DND-41 (cell line): ENCODE measurements at regions not wholly inside any gene's neighbourhood (a gene's known extent, or its start where the extent isn't known, plus 50 kb on each side); places are given as distances from the start of the nearest gene placed in this dataset.

Experiments
- ATAC-seq: fragments of 200-7000 bp; cut with Tn5 transposase; 3 replicates; pipeline ENCODE4 v1.9.1; 2021; ENCODE audit warnings: low read depth; ENCODE audit not compliant: insufficient read depth
- DNase-seq: peaks from one replicate; pipeline ENCODE4 v3.0.0-alpha.2; 2020
- H2AFZ ChIP-seq: 2 replicates; pipeline ENCODE4 v1.6.0; 2012; ENCODE audit warnings: low read depth, low read length
- H3K27ac ChIP-seq: 2 replicates; pipeline ENCODE4 v1.5.1; 2012; ENCODE audit warnings: low read length, inconsistent platforms
- H3K27me3 ChIP-seq: fragments of 200-600 bp; sonication (generic); 2 replicates; pipeline ENCODE4 v1.6.0; 2012; ENCODE audit warnings: low read length, mild to moderate bottlenecking, inconsistent platforms; ENCODE audit not compliant: insufficient read depth, poor library complexity
- H3K36me3 ChIP-seq: 2 replicates; pipeline ENCODE4 v1.5.1; 2012; ENCODE audit warnings: low read length, inconsistent platforms; ENCODE audit not compliant: insufficient read depth
- H3K4me1 ChIP-seq: 2 replicates; pipeline ENCODE4 v1.5.1; 2012; ENCODE audit warnings: mild to moderate bottlenecking, low read length; ENCODE audit not compliant: insufficient read depth
- H3K4me2 ChIP-seq: 2 replicates; pipeline ENCODE4 v1.6.0; 2012; ENCODE audit warnings: mild to moderate bottlenecking, moderate library complexity, low read length, inconsistent platforms; ENCODE audit not compliant: insufficient read depth
- H3K4me3 ChIP-seq, 2 experiments: fragments of 200-600 bp in 1 of 2; shearing (Covaris generic) in 1 of 2; 2 replicates each; pipeline ENCODE4 v1.5.1; 2012 to 2016; ENCODE audit warnings: inconsistent platforms in 2 of 2, low read length in 2 of 2, mild to moderate bottlenecking in 2 of 2, low read depth in 1 of 2, moderate library complexity in 1 of 2
- H3K79me2 ChIP-seq: 2 replicates; pipeline ENCODE4 v1.6.0; 2012; ENCODE audit warnings: low read length, inconsistent platforms; ENCODE audit not compliant: insufficient read depth
- H3K9ac ChIP-seq: 2 replicates; pipeline ENCODE4 v1.6.0; 2012; ENCODE audit warnings: low read depth, mild to moderate bottlenecking, inconsistent platforms, low read length, moderate library complexity
- H3K9me3 ChIP-seq: 2 replicates; pipeline ENCODE4 v1.5.1; 2012; ENCODE audit warnings: low read length, moderate library complexity, mild to moderate bottlenecking, inconsistent platforms; ENCODE audit not compliant: insufficient read depth, severe bottlenecking
- H4K20me1 ChIP-seq: 2 replicates; pipeline ENCODE4 v1.6.0; 2012; ENCODE audit warnings: low read length; ENCODE audit not compliant: insufficient read depth
- EZH2 ChIP-seq: IDR thresholded peaks from 3 replicates; pipeline ENCODE4 v1.6.1; 2012; ENCODE audit warnings: borderline replicate concordance, low read depth, mild to moderate bottlenecking, moderate library complexity, low read length, inconsistent platforms; ENCODE audit not compliant: severe bottlenecking
- TF ChIP-seq, protein P1 (sequence below): IDR thresholded peaks from 2 replicates; pipeline ENCODE4 v1.5.1; 2012; ENCODE audit warnings: borderline replicate concordance, low read length, moderate library complexity, mild to moderate bottlenecking; ENCODE audit not compliant: poor library complexity, severe bottlenecking; ENCODE audit errors: extremely low read depth

DNA sequence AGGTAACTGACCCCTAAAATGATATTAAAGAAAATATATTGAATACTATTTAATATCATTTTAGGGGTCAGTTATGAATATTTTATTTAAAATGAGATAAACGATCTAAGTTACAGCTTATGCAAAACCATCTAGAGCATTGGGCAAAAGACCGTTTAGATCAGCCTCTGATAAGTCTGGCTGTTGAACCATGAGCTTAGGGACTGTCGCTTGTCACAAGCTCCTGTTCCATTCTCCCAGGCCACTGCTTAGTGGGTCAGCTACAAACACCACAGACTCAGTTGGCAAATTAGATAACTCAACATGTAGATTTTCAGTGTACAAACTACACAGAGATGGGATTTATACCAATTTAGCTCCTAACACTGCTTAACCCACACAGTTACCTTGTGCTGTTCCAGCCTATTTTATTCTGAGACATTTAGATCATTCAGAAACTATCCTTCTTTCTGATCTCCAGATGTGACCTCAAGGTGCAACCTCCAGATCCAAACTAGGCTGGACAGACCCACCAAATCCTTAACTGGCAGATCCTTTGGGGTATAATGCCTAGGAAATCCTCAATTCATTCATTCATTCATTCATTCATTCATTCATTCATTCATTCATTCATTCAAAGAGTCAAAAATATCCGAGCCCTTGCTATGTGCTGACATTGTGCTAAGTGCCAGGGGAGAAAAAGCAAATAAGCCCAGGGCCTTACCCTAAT is 82.8 kb downstream of the HRH4 start:
- DNase-seq (no peak), ATAC-seq (no peak)
- Histone ChIP-seq H3K27ac (no peak overlapping the region), H3K4me3 (no peak overlapping the region), H2AFZ (no peak overlapping the region), H3K4me1 (no peaks in the 10 kb centered on the region), H3K9me3 (no peaks in the 10 kb centered on the region), H3K4me2 (no peak overlapping the region), H3K9ac (no peak overlapping the region), H3K79me2 (no peaks in the 10 kb centered on the region), H3K27me3 (no peaks in the 10 kb centered on the region), H4K20me1 (no peaks in the 10 kb centered on the region), H3K36me3 (no peaks in the 10 kb centered on the region)
- TF ChIP-seq EZH2, result no peak
- TF ChIP-seq, protein P1, sequence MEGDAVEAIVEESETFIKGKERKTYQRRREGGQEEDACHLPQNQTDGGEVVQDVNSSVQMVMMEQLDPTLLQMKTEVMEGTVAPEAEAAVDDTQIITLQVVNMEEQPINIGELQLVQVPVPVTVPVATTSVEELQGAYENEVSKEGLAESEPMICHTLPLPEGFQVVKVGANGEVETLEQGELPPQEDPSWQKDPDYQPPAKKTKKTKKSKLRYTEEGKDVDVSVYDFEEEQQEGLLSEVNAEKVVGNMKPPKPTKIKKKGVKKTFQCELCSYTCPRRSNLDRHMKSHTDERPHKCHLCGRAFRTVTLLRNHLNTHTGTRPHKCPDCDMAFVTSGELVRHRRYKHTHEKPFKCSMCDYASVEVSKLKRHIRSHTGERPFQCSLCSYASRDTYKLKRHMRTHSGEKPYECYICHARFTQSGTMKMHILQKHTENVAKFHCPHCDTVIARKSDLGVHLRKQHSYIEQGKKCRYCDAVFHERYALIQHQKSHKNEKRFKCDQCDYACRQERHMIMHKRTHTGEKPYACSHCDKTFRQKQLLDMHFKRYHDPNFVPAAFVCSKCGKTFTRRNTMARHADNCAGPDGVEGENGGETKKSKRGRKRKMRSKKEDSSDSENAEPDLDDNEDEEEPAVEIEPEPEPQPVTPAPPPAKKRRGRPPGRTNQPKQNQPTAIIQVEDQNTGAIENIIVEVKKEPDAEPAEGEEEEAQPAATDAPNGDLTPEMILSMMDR, result no peak

DNA sequence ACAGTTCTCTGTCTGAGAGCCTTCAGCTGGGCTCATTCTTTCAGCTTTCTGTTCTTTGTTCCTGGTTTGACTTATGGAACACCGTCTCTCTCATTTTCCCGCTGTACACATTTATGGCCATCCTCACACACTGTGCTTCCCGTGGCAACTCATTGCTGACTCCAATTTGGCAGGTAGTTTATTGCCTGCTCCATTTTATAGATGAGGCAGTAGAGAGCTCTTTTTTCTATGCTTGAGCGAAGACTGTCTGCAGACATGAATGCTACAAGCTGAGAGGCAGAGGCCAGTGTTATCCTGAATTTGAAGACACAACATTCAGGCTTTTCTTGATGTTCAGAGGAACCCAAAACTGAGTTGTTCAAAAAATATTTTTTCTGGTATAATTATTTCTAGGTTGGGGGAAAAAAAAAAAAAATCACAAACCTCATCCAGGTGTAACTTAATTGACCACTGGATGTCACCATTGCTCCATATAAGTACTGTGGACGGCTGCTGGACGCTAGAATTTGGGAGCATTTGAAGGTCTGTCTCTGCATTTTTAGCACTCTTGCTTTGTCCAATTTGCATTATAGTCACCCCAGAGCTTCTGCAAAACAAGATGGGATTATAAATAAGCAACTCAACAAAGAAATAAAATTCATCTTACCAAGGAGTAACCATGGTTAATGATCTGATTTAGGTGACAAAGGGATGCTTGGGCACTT is 83.5 kb downstream of the HRH4 start:
- DNase-seq (no peak), ATAC-seq (no peak)
- Histone ChIP-seq H3K9ac (no peak overlapping the region), H2AFZ (no peak overlapping the region), H3K79me2 (no peaks in the 10 kb centered on the region), H4K20me1 (no peaks in the 10 kb centered on the region), H3K36me3 (no peaks in the 10 kb centered on the region), H3K9me3 (no peaks in the 10 kb centered on the region), H3K4me3 (no peak overlapping the region), H3K4me2 (no peak overlapping the region), H3K27ac (no peak overlapping the region), H3K27me3 (no peaks in the 10 kb centered on the region), H3K4me1 (no peaks in the 10 kb centered on the region)
- TF ChIP-seq EZH2, result no peak
- TF ChIP-seq, protein P1, result peak; percentile 30

DNA sequence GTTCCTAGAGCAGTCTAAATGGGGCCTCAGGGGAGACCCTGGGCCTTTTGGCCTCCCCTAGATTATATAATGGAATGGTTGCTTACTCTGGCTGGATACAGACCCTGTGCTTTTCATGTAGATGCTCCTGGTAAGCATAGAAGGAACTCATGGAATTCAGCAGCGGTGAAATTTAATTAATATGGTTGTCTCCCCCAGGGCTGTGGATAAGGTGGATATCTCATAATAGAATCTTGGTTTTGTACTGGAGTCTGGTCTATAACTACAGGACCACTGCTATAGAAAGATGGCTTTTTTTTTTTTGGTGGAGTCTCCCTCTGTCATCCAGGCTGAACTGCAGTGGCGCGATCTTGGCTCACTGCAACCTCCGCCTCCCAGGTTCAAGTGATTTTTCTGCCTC is 84.5 kb downstream of the HRH4 start:
- H3K4me3 ChIP-seq, result no peak overlapping the region
- TF ChIP-seq EZH2, result no peak
- TF ChIP-seq, protein P1, result no peak
- no peaks in the 10 kb centered on the region for H3K9me3 ChIP-seq
- no peak overlapping the region for H3K27ac ChIP-seq
- H3K4me1 ChIP-seq, result no peaks in the 10 kb centered on the region
- H2AFZ ChIP-seq, result no peak overlapping the region
- no peaks in the 10 kb centered on the region for H3K27me3 ChIP-seq
- no peaks in the 10 kb centered on the region for H3K36me3 ChIP-seq
- no peaks in the 10 kb centered on the region for H4K20me1 ChIP-seq
- H3K79me2 ChIP-seq, result no peaks in the 10 kb centered on the region
- H3K9ac ChIP-seq, result no peak overlapping the region
- ATAC-seq, result no peak
- no peak for DNase-seq
- no peak overlapping the region for H3K4me2 ChIP-seq
